Ovary (tissue), 7 donors: ENCODE measurements at regions not wholly inside any gene's neighbourhood (a gene's known extent, or its start where the extent isn't known, plus 50 kb on each side); places are given as distances from the start of the nearest gene placed in this dataset.

Experiments used
- DNase-seq, 5 donors: peaks; one replicate each; pipeline ENCODE4 v3.0.0-alpha.2; 2019 to 2020
- H3K27ac ChIP-seq, 2 donors: fragments of 200-600 bp; one replicate each; pipeline versions ENCODE4 v1.5.1 to v1.8.0; 2019 to 2022
- H3K27me3 ChIP-seq: fragments of 200-600 bp; one replicate; pipeline ENCODE4 v1.8.0; 2022
- H3K36me3 ChIP-seq: fragments of 200-600 bp; sonication (generic); one replicate; pipeline ENCODE4 v1.5.1; 2019
- H3K4me1 ChIP-seq: one replicate; pipeline ENCODE4 v1.8.1; 2013; ENCODE audit warnings: mild to moderate bottlenecking, moderate library complexity; ENCODE audit not compliant: insufficient read depth
- H3K4me3 ChIP-seq: fragments of 200-600 bp; sonication (generic); one replicate; pipeline ENCODE4 v1.5.1; 2017
- H3K9me3 ChIP-seq, 2 donors: fragments of 200-600 bp in 1 of 2; sonication (generic) in 1 of 2; one replicate each; pipeline versions ENCODE4 v1.5.1 to v1.8.1; 2013 to 2019; ENCODE audit warnings: mild to moderate bottlenecking in 1 of 2, moderate library complexity in 1 of 2
- CTCF ChIP-seq, 3 donors: fragments of 450-650 bp in 2 of 3; fragments of 200-600 bp in 1 of 3; IDR thresholded peaks; one replicate each; pipeline versions ENCODE4 v1.5.1 to v1.8.0; 2016 to 2022; ENCODE audit warnings: antibody characterized with exemption in 3 of 3, mild to moderate bottlenecking in 1 of 3
- EP300 ChIP-seq: sonication (generic); formaldehyde crosslinking; IDR thresholded peaks from one replicate; pipeline ENCODE4 v1.6.1; 2017; ENCODE audit warnings: antibody characterized with exemption
- POLR2A ChIP-seq: fragments of 450-650 bp; IDR thresholded peaks from one replicate; pipeline ENCODE4 v1.6.1; 2017; ENCODE audit warnings: antibody characterized with exemption, mild to moderate bottlenecking, moderate library complexity
- WGBS, 3 donors: extraction: QIAGEN DNeasy Blood & Tissue Kit in 1 of 3; methylation state at CpG; one replicate each; pipeline versions ENCODE4 v1.1.5 to v1.1.7; 2013 to 2017; 5-methylcytosine and 5-hydroxymethylcytosine counted together
- intact Hi-C, 4 donors: fragments of 100-400 bp; cut with DNase I; formaldehyde crosslinking; loops; one replicate each; pipeline versions ENCODE4 v1.11.0 to v1.15.1; 2022 to 2023
- donor health status: DM: no; HTN: no; CAD: no; lungs with moderate emphysema.
- donor health status: DM: no; HTN: no; CAD: no.
- donor health status: Bipolar disorder and iron deficiency.
- donor health status: DM: no; HTN: no; CAD: no.
- donor health status: DM: yes; HTN: yes; CAD: no.

GRCh38 chrX:129188231-129188630 lies 335.1 kb downstream of the SMARCA1 start:
- no peak overlapping the region for H3K27ac ChIP-seq
- intact Hi-C loops = no loop called here
- DNase-seq = no peak
- TF ChIP-seq POLR2A (no peak), CTCF (IDR thresholded peaks at IDR 0.05) (no peak), EP300 (no peak)
- H3K9me3 ChIP-seq = no peaks in the 10 kb centered on the region
- no peaks in the 10 kb centered on the region for H3K36me3 ChIP-seq
- no peak overlapping the region for H3K4me3 ChIP-seq
- H3K27me3 ChIP-seq = no peaks in the 10 kb centered on the region
- H3K4me1 ChIP-seq = no peaks in the 10 kb centered on the region
- 36 to 38% (median 37%) methylated on average over 6 of the region's 6 CpGs for WGBS, 3 donors

GRCh38 chrX:129176710-129177109 lies 346.6 kb downstream of the SMARCA1 start:
- intact Hi-C loops = no loop called here
- Histone ChIP-seq H3K9me3 (no peaks in the 10 kb centered on the region), H3K27me3 (no peaks in the 10 kb centered on the region), H3K36me3 (no peaks in the 10 kb centered on the region), H3K4me1 (no peaks in the 10 kb centered on the region), H3K4me3 (no peak overlapping the region), H3K27ac (no peak overlapping the region)
- no peak for DNase-seq
- TF ChIP-seq EP300 (no peak), POLR2A (no peak), CTCF (IDR thresholded peaks at IDR 0.05) (no peak)

GRCh38 chrX:129161108-129161507 lies 362.2 kb downstream of the SMARCA1 start:
- Histone ChIP-seq H3K27me3 (no peaks in the 10 kb centered on the region), H3K9me3 (no peaks in the 10 kb centered on the region), H3K4me1 (no peaks in the 10 kb centered on the region), H3K36me3 (no peaks in the 10 kb centered on the region), H3K27ac (no peak overlapping the region), H3K4me3 (no peak overlapping the region)
- TF ChIP-seq EP300 = no peak
- no peak for TF ChIP-seq CTCF (IDR thresholded peaks at IDR 0.05)
- no peak for TF ChIP-seq POLR2A
- DNase-seq = no peak
- intact Hi-C loops = no loop called here

- TF ChIP-seq POLR2A (no peak), EP300 (no peak), CTCF (IDR thresholded peaks at IDR 0.05) (no peak)
- Histone ChIP-seq H3K4me1 (no peaks in the 10 kb centered on the region), H3K9me3 (no peaks in the 10 kb centered on the region), H3K4me3 (no peak overlapping the region), H3K27ac (no peak overlapping the region), H3K36me3 (no peaks in the 10 kb centered on the region), H3K27me3 (no peaks in the 10 kb centered on the region)
- intact Hi-C loops = no loop called here
- DNase-seq = no peak
- WGBS, 3 donors = 75 to 80% (median 77%) methylated on average over 2 of the region's 2 CpGs
Observed at GRCh38 chrX:129158505-129158904, 364.8 kb downstream of the SMARCA1 start.

- Histone ChIP-seq H3K27ac (no peak overlapping the region), H3K27me3 (no peaks in the 10 kb centered on the region), H3K36me3 (no peaks in the 10 kb centered on the region), H3K4me3 (no peak overlapping the region), H3K4me1 (no peaks in the 10 kb centered on the region), H3K9me3 (no peaks in the 10 kb centered on the region)
- intact Hi-C loops = no loop called here
- no peak for TF ChIP-seq POLR2A
- TF ChIP-seq CTCF (IDR thresholded peaks at IDR 0.05) = no peak
- WGBS, 3 donors = 47 to 65% (median 52%) methylated on average over 5 of the region's 5 CpGs
- DNase-seq = no peak
Observed at GRCh38 chrX:129145840-129146272, 377.4 kb downstream of the SMARCA1 start.
